Epithelial cell of proximal tubule (primary cell): ENCODE measurements at regions not wholly inside any gene's neighbourhood (a gene's known extent, or its start where the extent isn't known, plus 50 kb on each side); places are given as distances from the start of the nearest gene placed in this dataset.

Experiments
- DNase-seq: peaks from one replicate; pipeline ENCODE4 v3.0.0-alpha.2; 2011; ENCODE audit warnings: low read depth
- H3K4me3 ChIP-seq: 2 replicates; pipeline ENCODE4 v1.5.1; 2011; ENCODE audit warnings: low read depth, mild to moderate bottlenecking, low read length
- CTCF ChIP-seq: conservative IDR thresholded peaks from 2 replicates; pipeline ENCODE4 v1.5.1; 2012; ENCODE audit warnings: low read depth, mild to moderate bottlenecking, low read length

GRCh38 chr3:144107923-144108322 lies 136.3 kb downstream of the DIPK2A start:
- no peak for TF ChIP-seq CTCF
- no peak for DNase-seq

GRCh38 chr3:144109944-144110343 lies 138.3 kb downstream of the DIPK2A start:
- no peak for DNase-seq
- no peak for TF ChIP-seq CTCF
- no peak overlapping the region for H3K4me3 ChIP-seq

More at GRCh38 chr3:144107923-144108322, 136.3 kb downstream of the DIPK2A start:
- H3K4me3 ChIP-seq = no peak overlapping the region

DNA sequence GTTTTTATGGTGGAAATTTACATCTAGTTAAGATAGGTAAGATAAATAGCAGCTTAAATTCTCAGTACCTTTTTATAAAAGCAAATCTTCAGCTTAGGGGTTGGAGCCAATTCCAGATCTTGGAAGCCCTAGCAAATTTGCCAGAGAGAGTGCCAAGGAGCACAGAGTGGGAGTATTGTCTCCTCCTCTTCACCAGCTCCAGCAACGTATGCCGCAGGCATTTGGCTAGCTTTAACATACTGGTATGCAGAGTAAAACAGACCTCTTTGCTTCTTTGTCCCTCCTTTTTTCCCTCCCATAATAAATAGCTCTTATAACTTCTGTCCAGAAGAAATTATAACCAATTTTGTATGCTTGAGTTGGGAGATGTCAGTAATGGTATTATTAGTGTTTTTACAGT lies 140.4 kb downstream of the DIPK2A start:
- H3K4me3 ChIP-seq = no peak overlapping the region
- DNase-seq = no peak

DNA sequence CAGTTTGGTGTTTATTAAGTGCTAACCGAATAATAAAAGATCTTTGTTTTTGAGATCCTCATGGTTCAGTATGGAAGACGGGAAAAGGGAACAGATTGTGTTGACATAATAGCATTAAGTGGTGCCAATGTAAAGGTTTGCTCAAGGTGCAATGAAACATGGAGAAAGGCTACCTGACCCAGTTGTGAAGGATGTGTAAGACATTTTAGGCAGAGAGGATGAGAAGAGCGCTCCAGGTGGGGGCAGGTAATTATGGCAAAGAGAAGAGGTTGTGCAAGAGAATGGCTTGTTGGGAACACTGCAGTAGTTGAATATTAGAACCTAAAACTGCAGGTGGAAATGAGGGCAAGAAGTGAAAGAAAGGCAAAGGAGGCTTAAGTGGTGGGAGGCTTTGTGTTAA lies 140.8 kb downstream of the DIPK2A start:
- no peak for DNase-seq
- TF ChIP-seq CTCF = no peak
- H3K4me3 ChIP-seq = no peak overlapping the region

More for the DNA sequence above, 140.4 kb downstream of the DIPK2A start:
- TF ChIP-seq CTCF = no peak

DNA sequence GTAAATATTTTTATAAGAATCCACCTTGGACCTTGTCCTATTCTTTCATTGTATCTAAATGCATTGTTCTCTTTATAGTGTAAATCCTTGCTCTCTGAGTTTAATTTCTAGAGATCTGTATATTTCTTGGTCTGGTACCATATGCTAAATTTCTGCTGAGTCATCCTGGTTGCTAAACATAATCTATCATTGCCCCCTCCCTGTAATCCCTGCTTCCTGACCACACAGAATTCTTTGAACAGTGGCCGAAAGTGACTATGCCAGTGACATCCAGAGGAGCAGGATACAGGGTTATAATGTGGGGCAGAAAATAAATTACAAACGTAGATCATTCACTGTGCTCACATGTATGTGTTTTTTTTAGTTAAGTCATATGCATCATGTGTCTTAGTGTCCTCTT lies 143.1 kb downstream of the DIPK2A start:
- H3K4me3 ChIP-seq = no peak overlapping the region
- no peak for TF ChIP-seq CTCF
- no peak for DNase-seq

DNA sequence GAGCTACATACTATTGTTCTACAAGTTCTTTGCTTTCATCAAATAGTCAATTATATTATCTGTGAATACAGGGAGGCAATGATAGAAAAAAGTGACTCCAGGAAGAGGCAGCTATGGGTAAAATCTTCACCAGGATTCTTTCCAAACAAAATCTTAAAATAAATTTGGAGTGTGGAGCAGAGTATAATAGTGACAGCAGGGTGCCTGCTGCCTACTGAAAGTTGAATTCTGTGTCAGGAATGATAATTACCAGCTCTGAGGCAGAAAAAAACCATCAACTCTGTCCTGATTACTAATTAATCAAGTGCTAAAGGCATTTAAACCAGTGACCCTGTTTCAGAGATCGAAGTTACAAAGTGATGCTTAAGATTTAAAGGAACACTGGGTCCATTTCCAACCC lies 148.0 kb downstream of the DIPK2A start:
- no peak for TF ChIP-seq CTCF
- no peak for DNase-seq
- no peak overlapping the region for H3K4me3 ChIP-seq

GRCh38 chr3:144121661-144122060 lies 150.0 kb downstream of the DIPK2A start:
- no peak overlapping the region for H3K4me3 ChIP-seq
- no peak for DNase-seq
- no peak for TF ChIP-seq CTCF
